Stimulated activated CD4-positive, alpha-beta T cell treated with anti-CD3 and anti-CD28 coated beads, Interleukin-12 subunit alpha, Interleukin-12 subunit beta, amount 100 ng/mL, for 4 hours (primary cell): ENCODE measurements at regions not wholly inside any gene's neighbourhood (a gene's known extent, or its start where the extent isn't known, plus 50 kb on each side); places are given as distances from the start of the nearest gene placed in this dataset.
"Not testable (repeated sequence)": the region's sequence is repeated elsewhere in the genome, so short reads cannot be mapped to it uniquely, and the experiment has no call there.

Experiments
- DNase-seq: peaks from one replicate; pipeline ENCODE4 v3.0.0-alpha.2; 2020

DNA sequence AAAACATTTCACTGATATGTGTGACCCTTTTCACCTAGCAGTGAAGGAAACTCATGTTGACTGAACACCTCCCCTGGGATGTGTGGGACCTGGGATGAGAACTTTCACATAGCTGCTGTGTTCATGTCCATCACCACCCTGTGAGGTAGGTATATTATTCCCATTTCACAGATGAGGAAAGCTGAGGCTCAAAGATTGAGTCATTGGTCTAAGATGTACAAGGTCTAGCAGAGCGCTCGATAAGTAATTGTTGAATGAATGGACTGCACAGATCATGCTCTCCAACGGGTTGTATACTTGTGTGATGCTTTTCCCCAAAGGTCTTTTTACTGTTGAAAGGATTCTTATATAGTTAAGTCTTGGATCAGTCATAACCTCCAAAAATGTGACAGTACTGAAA, 75.6 kb upstream of the TSC22D1 start:
- DNase-seq, result no peak

DNA sequence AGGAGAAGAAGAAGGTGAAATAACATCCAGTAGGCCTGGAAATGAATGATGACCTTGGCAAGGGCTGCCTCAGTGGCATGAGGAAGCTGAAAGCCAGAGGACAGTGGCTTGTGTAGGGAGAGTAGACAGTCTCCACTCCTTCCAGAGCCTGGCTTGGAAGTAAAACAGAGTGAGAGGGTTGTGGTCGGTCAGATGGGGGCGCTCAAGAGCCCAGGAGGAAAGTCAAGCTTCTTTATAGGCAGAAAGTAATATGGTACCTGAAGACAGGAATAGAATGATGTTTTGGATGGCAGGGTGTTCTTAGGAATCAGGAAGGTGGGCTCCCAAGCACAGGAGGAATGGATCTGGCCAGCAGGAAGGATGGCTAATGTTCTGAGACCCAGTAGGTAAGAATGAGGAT, 75.1 kb upstream of the TSC22D1 start:
- no peak for DNase-seq

DNA sequence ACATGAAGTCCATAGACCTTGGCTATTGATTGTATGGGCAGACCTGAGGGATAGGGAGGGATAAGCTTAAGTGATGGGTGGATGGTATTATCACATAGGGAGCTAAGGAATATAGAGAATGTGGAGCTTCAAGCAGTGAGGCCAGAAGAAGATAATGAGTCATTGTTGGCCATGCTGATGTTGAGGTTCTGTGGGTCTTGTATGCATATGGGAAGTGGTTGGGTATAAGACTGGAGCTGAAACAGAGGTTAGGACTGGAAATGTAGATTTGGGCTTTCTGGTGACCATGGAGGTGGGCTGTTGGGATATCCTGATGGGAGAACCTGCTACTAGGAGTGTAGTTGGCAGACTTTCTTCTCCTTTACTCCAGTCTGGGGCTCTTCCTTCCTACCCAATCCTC, 73.7 kb upstream of the TSC22D1 start:
- DNase-seq, result no peak

DNA sequence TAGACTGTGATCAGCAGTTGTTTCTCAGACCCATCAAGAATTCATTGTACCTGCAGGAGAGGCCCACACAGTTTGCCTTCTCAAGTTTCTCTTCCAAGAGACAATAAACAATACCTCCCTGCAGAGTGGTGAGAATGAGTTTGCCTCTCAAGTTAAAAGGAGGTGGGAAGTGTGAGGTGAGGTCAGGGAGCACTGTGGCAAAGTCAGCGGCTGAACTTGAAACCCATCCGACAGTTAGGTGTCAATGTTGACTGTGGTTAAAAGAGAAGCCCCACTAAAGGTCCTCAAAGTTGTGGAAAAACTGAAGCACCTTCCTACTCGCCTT, 72.9 kb upstream of the TSC22D1 start:
- no peak for DNase-seq

DNA sequence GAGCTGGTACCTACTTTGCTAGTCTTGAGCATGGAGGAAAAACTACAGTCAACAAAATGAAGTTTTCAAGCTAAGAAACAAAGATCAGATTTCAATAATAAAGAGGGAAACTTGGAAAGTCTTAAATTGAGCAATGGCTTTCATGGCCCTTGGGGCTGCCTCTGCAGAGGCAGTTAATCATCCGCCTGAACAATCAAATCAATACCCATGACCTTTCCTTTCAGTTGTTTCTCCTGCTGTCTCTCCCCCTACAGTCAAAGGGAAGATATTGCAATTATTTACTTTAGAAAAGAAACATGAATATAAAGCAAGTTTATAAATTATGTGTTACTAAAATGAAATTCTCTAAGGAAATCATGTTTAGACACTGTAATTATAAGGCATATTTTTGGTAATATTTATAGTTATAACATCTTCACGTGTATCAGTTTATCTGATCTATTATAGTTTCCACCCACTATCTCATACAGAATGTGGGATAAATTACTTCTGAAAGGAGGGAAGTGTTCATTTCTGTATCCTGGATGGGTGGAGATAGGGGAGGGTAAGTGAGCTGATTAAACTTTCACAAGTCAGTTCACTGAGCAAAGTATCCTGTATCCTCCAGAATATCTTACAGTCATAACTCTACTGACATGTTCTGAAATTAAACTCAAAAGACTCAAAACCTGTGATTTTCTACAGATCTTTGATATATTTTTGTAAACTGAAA, 72.4 kb upstream of the TSC22D1 start:
- DNase-seq, result no peak

DNA sequence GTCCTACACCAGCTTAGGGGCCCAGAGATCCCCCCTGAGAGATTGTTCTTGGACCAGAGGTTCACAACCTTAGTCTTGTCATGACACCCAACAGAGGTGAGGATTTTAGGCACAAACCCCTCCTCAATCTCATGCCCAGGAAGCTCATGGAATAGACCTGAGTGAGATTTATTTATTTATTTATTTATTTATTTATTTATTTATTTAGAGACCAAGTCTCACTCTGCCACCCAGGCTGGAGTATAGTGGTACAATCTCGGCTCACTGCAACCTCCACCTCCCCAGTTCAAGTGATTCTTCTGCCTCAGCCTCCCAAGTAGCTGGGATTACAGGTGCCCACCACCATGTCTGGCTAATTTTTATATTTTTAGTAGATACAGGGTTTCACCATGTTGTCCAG, 71.4 kb upstream of the TSC22D1 start:
- DNase-seq, result not testable (repeated sequence)

DNA sequence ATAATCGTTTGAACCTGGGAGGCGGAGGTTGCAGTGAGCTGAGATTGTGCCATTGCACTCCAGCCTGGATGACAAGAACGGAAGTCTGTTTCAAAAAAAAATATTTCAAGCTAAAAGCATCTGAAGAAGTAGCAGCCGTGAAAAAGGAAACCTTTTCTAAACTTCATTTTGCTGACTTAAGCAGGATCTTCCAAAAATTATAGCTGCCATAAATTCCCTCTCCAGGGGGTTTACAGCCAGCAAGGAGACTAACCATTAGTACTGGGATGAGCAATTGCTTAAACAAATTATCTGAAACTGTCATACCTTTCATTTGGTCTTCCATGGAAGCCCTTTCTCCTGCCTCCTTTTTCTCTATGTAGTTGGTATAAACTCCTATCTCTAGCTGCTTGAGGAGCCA, 69.9 kb upstream of the TSC22D1 start:
- DNase-seq, result no peak

DNA sequence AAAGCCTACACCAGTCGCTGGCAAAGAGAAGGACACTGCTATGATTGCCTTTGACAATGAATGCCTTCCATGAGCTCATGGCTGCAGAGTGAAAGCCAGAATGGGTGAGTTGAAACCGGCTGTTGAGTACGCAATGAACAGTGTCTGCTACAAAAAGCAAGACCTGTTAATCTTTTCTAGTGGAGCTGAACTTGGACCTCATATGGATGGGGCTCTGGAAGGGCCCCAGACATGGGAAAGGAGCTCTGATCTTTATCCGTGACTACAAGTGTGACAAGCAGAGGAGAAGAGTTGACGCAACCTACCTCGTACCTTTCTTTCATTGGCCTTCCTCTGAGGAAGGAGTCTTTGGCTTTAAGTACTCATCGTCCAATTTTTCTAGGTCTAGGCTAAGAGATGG, 67.1 kb upstream of the TSC22D1 start:
- no peak for DNase-seq

DNA sequence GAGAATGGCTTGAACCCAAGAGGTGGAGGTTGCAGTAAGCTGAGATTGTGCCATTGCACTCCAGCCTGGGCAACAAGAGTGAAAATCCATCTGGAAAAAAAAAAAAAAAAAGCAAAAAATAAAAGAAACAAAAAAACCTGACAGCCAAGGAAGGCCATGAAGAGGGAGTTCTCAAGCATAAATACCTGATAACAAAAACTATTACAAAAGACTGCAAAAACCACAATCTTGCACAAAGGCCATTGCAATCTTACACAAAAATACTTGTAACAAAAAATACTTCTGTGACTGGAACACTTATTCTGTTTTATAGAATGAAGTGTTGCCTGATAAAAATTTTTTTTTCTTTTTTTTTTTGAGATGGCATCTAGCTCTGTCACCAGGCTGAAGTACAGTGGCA, 61.5 kb upstream of the TSC22D1 start:
- no peak for DNase-seq

DNA sequence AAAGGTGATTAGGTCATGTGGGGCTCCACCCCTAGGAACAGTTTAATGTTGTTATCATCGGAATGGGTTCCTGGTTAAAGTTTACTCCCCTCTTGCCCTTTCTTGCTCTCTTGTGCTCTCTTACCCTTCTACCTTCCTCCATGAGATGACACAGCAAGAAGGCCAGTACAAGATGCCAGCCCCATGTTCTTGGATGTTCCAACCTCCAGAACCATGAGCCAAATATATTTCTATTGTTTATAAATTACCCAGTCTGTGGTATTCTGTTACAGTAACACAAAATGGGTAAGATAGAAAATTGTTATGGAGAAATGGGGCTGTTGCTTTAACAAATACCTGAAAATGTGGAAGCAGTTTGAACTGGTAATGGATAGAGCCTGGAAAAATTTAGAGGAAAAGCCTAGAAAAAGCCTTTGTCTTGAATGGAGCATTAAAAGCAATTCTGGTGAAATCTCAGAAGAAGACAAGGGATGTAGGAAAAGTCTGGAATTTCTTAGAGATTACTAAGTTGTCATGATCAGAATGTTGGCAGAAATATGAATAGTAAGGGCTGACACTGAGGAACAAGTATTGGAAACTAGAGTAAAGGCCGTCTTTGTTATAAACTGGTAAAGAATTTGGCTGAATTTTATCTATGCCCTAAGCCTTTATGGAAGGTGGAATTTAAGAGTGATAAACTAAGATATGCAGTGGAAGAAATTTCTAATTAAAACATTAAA, 53.5 kb upstream of the TSC22D1 start:
- no peak for DNase-seq

DNA sequence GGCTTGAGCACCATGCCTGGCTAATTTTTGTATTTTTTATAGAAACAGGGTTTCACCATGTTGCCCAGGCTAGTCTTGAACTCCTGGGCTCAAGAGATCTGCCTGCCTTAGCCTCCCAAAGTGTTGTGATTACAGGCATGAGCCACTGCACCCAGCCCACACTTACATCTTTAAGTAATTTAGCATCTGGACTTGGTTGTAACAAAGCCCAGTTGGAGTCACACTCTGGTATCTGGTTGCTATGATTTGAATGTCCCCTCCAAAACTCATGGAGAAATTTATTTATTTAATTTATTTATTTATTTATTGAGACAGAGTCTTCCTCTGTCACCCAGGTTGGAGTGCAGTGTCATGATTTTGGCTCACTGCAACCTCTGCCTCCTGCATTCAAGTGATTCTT, 52.7 kb upstream of the TSC22D1 start:
- not testable (repeated sequence) for DNase-seq

DNA sequence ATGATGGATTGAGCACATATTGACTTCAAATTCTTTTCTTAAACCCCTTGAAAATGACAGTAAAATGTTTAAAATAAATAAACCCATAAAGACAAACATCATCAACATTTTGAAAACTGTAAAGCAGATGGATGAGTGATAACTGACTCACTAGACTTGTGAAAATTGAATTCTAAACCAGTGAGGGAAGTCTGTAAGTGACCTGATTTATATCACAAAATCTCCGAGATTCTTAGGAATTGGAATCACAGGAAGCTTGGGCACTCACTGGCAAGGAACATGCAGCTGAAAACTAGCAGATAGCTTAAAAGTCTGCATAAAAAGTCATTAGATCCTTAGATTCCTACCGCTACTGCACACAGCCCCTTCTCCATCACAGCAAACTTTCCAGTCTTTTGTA, 51.3 kb upstream of the TSC22D1 start:
- DNase-seq, result no peak

DNA sequence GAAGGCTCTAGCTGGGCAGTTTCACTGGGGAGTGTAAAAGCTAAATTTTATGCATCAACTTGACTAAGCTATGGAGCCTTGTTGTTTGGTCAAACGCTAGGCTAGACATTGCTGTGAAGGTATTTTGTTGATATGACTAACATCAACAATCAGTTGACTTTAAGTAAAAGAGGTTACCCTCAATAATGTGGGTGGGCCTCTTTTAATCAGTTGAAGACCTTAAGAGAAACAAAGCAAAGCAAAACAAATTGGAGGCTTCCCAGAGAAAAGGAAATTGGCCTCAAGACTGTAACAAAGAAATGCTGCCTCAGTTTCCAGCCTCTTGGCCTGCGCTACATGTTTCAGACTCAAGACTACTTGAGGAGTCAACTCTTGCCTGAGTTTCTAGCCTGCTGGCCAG, 50.0 kb upstream of the TSC22D1 start:
- DNase-seq, result no peak
